ENCODE measurements at regions not wholly inside any gene's neighbourhood (a gene's known extent, or its start where the extent isn't known, plus 50 kb on each side); places are given as distances from the start of the nearest gene placed in this dataset.

DNA sequence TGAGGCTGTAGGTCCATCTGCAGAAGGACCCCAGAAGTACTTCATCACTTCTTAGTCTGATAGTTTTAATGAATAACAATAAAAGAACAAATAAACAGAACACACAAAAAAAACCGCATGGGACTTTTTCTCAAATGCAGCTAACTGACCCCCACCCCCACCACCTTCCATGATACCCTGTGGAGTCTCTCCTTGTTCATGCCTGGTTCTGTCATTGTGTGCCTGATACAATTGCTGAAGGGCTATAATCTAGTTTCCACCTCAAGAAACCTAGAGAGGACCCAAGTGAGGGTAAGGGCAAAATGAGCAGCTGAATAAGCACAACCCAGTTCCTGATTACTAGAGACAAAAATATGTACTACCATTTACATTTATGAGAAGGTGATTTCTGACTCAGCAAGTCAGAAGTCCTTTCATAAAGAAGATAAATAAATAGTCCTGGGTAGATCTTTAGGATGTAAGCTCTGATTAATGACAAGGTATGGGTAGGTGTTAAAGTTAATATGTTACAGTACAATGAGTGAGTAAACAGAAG lies 155.1 kb downstream of the TMA16 start:
- TF ChIP-seq HEYL (CRISPR knock-in tag; IDR thresholded peaks at IDR 0.05) (no peak), SMC3 (IDR thresholded peaks at IDR 0.05) (no peak), POLR2A (IDR thresholded peaks at IDR 0.05; ENCODE audit: low read length) (no peak), POLR2AphosphoS2 (conservative IDR thresholded peaks at IDR 0.05; ENCODE audit: low read length) (no peak), MYC (IDR thresholded peaks at IDR 0.05; ENCODE audit: borderline replicate concordance, low read length) (no peak)
- TF ChIP-seq, protein P1, sequence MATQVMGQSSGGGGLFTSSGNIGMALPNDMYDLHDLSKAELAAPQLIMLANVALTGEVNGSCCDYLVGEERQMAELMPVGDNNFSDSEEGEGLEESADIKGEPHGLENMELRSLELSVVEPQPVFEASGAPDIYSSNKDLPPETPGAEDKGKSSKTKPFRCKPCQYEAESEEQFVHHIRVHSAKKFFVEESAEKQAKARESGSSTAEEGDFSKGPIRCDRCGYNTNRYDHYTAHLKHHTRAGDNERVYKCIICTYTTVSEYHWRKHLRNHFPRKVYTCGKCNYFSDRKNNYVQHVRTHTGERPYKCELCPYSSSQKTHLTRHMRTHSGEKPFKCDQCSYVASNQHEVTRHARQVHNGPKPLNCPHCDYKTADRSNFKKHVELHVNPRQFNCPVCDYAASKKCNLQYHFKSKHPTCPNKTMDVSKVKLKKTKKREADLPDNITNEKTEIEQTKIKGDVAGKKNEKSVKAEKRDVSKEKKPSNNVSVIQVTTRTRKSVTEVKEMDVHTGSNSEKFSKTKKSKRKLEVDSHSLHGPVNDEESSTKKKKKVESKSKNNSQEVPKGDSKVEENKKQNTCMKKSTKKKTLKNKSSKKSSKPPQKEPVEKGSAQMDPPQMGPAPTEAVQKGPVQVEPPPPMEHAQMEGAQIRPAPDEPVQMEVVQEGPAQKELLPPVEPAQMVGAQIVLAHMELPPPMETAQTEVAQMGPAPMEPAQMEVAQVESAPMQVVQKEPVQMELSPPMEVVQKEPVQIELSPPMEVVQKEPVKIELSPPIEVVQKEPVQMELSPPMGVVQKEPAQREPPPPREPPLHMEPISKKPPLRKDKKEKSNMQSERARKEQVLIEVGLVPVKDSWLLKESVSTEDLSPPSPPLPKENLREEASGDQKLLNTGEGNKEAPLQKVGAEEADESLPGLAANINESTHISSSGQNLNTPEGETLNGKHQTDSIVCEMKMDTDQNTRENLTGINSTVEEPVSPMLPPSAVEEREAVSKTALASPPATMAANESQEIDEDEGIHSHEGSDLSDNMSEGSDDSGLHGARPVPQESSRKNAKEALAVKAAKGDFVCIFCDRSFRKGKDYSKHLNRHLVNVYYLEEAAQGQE (IDR thresholded peaks at IDR 0.05): no peak
- TF ChIP-seq, protein P2, sequence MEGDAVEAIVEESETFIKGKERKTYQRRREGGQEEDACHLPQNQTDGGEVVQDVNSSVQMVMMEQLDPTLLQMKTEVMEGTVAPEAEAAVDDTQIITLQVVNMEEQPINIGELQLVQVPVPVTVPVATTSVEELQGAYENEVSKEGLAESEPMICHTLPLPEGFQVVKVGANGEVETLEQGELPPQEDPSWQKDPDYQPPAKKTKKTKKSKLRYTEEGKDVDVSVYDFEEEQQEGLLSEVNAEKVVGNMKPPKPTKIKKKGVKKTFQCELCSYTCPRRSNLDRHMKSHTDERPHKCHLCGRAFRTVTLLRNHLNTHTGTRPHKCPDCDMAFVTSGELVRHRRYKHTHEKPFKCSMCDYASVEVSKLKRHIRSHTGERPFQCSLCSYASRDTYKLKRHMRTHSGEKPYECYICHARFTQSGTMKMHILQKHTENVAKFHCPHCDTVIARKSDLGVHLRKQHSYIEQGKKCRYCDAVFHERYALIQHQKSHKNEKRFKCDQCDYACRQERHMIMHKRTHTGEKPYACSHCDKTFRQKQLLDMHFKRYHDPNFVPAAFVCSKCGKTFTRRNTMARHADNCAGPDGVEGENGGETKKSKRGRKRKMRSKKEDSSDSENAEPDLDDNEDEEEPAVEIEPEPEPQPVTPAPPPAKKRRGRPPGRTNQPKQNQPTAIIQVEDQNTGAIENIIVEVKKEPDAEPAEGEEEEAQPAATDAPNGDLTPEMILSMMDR (IDR thresholded peaks at IDR 0.05): no peak
- TF ChIP-seq, protein P3, sequence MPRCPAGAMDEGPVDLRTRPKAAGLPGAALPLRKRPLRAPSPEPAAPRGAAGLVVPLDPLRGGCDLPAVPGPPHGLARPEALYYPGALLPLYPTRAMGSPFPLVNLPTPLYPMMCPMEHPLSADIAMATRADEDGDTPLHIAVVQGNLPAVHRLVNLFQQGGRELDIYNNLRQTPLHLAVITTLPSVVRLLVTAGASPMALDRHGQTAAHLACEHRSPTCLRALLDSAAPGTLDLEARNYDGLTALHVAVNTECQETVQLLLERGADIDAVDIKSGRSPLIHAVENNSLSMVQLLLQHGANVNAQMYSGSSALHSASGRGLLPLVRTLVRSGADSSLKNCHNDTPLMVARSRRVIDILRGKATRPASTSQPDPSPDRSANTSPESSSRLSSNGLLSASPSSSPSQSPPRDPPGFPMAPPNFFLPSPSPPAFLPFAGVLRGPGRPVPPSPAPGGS (IDR thresholded peaks at IDR 0.05): no peak
- TF ChIP-seq, protein P4, sequence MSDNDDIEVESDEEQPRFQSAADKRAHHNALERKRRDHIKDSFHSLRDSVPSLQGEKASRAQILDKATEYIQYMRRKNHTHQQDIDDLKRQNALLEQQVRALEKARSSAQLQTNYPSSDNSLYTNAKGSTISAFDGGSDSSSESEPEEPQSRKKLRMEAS (IDR thresholded peaks at IDR 0.05): no peak

Data from A549 (cell line).